Central memory CD8-positive, alpha-beta T cell (primary cell): ENCODE measurements at regions not wholly inside any gene's neighbourhood (a gene's known extent, or its start where the extent isn't known, plus 50 kb on each side); places are given as distances from the start of the nearest gene placed in this dataset.

Experiments used
- ATAC-seq: fragments of 150-1000 bp; cut with Tn5 transposase; replicated peaks from 2 replicates; pipeline ENCODE4 v1.10.0; 2022; ENCODE audit warnings: mild to moderate bottlenecking, moderate FRiP score, moderate number of reproducible peaks; ENCODE audit not compliant: poor library complexity, severe bottlenecking; ENCODE audit errors: extremely low read depth
- DNase-seq, 2 donors: peaks; one replicate each; pipeline ENCODE4 v3.0.0; 2021; ENCODE audit warnings: low spot score in 2 of 2
- H3K27ac Mint-ChIP-seq: one replicate; pipeline ENCODE4 v1.8.0; 2022; ENCODE audit warnings: low read depth, mild to moderate bottlenecking, moderate library complexity, mixed read lengths
- H3K27me3 Mint-ChIP-seq: one replicate; pipeline ENCODE4 v1.8.0; 2022; ENCODE audit warnings: mixed read lengths
- H3K36me3 Mint-ChIP-seq: one replicate; pipeline ENCODE4 v1.8.0; 2022; ENCODE audit warnings: mild to moderate bottlenecking, moderate library complexity, mixed read lengths; ENCODE audit not compliant: insufficient read depth
- H3K4me1 Mint-ChIP-seq: one replicate; pipeline ENCODE4 v1.8.0; 2022; ENCODE audit warnings: mixed read lengths
- H3K4me3 Mint-ChIP-seq: one replicate; pipeline ENCODE4 v1.8.0; 2022; ENCODE audit warnings: mild to moderate bottlenecking, moderate library complexity, mixed read lengths
- H3K9me3 Mint-ChIP-seq: one replicate; pipeline ENCODE4 v1.8.0; 2022; ENCODE audit warnings: mixed read lengths

DNA sequence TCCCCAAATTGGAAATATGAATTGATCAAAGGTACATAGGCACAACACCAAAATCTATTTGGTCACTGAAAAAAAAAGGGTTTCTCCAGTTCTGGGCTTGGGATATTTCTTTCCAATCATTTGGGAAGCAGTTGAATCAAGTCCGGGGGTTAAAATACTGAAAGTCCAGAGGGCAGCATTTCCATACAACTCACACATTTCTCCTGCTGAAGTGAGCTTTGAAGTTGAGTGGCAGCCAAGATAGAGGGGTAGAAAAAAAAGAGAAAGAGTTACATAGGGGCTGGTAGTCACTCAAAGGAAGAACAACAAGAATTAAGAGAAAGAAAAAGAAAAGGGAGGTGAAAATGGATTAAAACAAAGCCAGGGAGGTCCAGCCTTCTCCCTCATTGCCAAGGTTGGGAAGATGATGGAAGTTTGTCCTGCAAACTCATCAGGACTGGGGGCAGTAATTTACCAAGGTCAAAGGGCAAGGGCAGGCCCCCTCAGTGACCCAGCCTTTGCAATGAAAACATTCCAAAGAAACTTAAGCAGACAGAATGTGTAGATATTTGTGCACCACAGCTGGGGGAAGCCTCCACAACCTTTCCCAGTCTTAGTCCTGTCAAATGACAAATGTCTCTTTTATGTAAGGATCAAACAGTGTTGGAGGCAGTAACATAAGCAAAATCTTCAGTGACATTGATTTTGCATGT lies 525.3 kb upstream of the JARID2 start:
- no peak for ATAC-seq
- H3K36me3 Mint-ChIP-seq: no peaks in the 10 kb centered on the region
- no peak for DNase-seq
- H3K4me1 Mint-ChIP-seq: peaks cover 26% of the 10 kb centered on the region
- no peaks in the 10 kb centered on the region for H3K9me3 Mint-ChIP-seq
- H3K27ac Mint-ChIP-seq: peak overlapping the region; percentile 36
- H3K27me3 Mint-ChIP-seq: no peaks in the 10 kb centered on the region
- H3K4me3 Mint-ChIP-seq: no peak overlapping the region

DNA sequence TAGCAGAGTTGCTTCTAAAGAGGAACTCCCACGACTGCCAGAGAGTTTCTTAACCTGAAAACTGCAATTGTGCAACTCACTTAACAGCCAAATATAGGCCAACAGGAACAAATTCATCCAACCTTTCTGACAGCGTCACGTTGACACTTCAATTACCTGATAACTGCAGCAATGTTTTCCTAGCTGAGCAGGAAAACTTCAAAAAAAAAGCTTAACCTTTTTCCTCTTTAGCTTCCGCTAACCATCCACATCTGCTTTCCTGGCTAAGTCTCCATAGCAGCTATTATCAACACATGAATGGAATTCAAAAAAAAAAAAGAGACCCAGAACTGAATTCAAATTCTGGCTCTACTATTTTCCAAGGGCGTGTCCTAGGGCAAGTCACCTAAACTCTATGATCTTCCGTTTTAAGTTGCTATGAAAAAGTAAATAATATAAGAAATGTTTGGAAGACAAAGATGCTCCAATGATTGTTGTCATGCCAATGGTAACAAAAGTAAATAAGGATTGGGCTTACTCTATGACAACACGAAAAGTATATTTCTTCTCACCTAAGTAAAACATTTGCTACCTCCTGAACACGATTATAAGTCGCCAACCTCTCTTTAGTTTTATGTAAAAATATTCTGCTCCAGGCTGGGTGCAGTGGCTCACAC lies 524.6 kb upstream of the JARID2 start:
- Mint-ChIP-seq H3K4me1 (peaks cover 26% of the 10 kb centered on the region), H3K27ac (no peak overlapping the region), H3K4me3 (no peak overlapping the region), H3K9me3 (no peaks in the 10 kb centered on the region), H3K27me3 (no peaks in the 10 kb centered on the region), H3K36me3 (no peaks in the 10 kb centered on the region)
- ATAC-seq (no peak), DNase-seq (no peak)

DNA sequence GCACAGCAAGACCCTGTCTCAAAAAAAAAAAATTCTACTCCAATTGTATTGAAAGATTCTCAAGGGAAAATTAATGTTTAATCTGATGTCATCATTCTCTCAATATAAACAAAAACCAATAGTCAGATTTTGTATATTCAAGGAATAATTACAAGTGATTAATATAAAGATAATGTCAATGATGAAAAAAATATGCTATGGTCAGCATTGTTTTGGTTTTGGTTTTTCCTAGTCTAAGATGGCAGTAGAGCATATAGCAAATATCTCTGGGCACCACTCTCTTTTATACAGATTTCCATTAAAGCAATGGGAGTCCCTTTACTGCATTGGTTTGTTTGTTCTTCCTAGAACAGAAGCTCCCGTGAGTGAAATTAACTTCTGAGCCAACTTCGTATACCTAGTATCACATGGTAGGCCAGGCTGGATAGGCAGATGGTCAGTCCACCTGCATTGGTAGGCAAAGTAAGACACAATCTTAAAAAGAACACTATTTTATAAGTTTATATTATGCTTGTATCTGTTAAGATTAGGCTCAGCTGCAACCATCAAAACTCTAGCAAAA lies 523.8 kb upstream of the JARID2 start:
- Mint-ChIP-seq H3K27me3 (no peaks in the 10 kb centered on the region), H3K4me1 (peaks cover 20% of the 10 kb centered on the region), H3K36me3 (no peaks in the 10 kb centered on the region), H3K27ac (no peak overlapping the region), H3K9me3 (no peaks in the 10 kb centered on the region), H3K4me3 (no peak overlapping the region)
- DNase-seq (no peak), ATAC-seq (no peak)

DNA sequence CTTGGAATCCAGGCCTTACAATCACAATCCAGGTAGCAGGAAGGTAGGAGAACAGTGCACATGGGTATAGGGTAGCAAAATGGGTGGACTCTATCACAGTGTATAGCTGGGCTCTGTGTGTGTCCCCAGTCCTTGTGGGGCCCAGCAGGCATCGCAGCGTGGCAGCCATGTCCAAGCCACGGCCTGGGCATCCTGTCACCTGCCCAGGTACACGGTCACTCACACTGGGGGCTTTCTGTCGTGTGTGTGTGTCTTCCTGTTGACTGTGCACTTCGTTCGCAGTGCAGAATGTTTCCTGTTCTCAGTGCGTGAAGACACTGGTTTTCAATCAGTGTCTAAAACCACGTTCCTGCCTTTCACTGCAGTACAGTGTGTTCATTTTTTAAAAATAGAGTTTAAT lies 523.2 kb upstream of the JARID2 start:
- peaks cover 14% of the 10 kb centered on the region for H3K4me1 Mint-ChIP-seq
- ATAC-seq (no peak), DNase-seq (no peak)
- no peaks in the 10 kb centered on the region for H3K27me3 Mint-ChIP-seq
- H3K4me3 Mint-ChIP-seq: no peak overlapping the region
- no peak overlapping the region for H3K27ac Mint-ChIP-seq
- no peaks in the 10 kb centered on the region for H3K36me3 Mint-ChIP-seq
- no peaks in the 10 kb centered on the region for H3K9me3 Mint-ChIP-seq

DNA sequence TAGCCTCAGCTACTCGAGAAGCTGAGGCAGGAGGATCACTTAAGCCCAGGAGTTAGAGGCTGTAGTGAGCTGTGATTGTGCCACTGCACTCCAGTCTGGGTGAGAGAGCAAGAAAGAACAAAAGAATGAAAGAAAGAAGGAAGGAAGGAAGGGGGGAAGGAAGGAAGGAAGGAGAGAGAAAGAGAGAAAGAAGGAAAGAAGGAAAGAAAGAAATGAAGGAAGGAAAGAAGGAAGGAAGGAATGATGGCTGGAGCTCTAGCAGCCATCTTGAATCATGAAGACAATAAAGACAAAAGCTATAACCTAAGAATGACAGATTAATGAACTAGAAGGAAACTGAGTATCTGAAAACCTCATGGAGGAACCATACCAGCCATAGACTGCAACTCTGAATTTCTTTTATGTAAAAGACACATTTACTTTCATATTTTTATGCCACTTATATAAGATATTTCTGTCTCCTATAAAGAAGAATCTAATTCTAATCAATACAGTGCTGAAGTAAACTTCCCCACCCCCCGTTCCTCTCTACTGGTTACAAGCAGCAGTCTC lies 522.3 kb upstream of the JARID2 start:
- Mint-ChIP-seq H3K9me3 (no peaks in the 10 kb centered on the region), H3K36me3 (no peaks in the 10 kb centered on the region), H3K4me1 (peaks cover 12% of the 10 kb centered on the region), H3K4me3 (no peak overlapping the region), H3K27me3 (no peaks in the 10 kb centered on the region), H3K27ac (peak overlapping the region; percentile 3)
- ATAC-seq: no peak
- DNase-seq: no peak

DNA sequence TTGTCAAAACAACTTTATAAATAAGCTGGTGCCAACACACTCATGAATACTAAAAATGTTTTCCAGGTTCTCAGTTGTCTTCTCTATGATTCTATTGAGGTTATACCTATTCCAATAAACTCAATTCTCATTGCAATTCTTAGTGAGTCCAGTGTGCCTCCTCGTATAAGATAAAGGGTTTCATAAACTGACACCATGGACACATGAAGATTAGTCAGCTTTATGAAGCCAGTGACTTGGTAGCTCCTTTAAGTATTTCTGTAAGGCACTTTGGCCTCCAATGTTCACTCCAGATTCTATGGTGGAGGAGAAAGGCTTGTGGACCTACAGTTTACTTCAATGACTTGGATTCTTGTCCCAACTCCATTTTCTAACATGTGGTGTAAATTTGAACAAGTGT lies 521.3 kb upstream of the JARID2 start:
- no peak for DNase-seq
- Mint-ChIP-seq H3K27me3 (no peaks in the 10 kb centered on the region), H3K4me1 (peaks cover 12% of the 10 kb centered on the region), H3K36me3 (no peaks in the 10 kb centered on the region), H3K9me3 (no peaks in the 10 kb centered on the region), H3K27ac (no peak overlapping the region), H3K4me3 (no peak overlapping the region)
- ATAC-seq: no peak

DNA sequence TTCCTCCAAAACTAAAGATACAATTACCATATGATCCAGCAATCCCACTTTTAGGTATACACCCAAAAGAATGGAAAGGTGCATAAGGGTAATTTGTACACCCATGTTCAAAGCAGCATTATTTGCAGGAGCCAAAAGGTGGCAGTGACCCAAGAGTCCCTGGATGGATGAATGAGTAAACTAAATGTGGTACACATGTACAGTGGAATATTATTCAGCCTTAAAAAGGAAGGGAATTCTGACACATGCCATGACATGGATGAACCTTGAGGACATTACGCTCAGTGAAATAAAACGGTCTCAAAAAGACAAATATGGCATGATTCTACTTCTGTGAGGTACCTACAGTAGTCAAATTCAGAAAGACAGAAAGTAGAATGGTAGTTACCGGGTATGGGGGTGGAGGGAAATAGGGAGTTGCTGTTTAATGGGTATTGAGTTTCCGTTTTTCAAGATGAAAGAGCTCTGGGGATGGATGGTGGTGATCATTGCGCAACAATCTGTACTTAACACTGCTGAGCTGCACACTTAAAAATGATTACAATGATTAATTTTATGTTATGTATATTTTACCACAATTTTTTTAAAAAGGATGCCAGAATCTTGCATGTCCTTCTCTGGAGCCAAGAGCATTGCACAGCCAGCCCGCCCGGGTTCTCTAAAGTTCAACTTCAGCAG lies 518.9 kb upstream of the JARID2 start:
- ATAC-seq (no peak), DNase-seq (no peak)
- no peaks in the 10 kb centered on the region for H3K27me3 Mint-ChIP-seq
- no peak overlapping the region for H3K27ac Mint-ChIP-seq
- H3K4me3 Mint-ChIP-seq: no peak overlapping the region
- peaks cover 17% of the 10 kb centered on the region for H3K4me1 Mint-ChIP-seq
- H3K9me3 Mint-ChIP-seq: no peaks in the 10 kb centered on the region
- no peaks in the 10 kb centered on the region for H3K36me3 Mint-ChIP-seq

DNA sequence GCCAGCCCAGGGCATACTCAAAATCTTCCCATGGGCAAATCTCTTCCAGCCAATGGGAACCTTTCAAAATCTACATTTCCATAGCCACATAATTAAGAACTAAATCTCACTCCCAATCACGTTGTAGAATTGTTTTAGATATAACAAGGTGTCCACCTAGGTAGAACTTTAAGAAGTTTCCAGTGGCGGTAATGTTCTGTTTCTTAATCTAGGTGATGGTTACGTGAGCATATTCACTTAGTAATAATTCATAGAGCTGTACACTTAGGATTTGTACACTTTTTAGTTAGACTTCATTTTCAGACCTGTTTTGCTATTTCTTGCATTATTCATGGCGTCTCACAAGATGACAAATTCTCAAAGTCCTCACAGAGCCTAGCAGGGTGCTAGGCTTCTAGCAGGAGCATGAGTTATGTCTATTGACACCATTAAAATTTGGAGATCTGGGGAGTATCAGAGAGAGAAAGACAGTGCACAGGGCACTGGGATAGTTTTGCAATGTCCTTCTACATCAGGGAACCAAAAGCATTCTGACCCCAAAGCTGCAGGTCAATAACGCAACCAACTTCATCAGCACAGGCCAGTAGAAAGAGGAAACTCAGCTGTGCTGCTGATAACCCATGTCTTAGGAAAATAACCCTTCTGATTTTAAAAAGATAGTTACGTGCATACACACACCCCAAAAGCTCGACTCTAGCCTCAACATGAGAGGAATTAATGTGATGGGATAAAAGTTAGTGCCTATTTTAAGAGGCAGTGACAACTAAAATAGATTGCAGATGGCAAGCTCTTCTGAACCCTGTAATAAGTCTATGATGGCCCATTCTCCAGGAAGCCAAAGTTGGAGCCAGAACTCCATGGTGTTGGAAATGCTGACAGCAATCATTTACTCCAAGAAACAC lies 518.1 kb upstream of the JARID2 start:
- Mint-ChIP-seq H3K27me3 (no peaks in the 10 kb centered on the region), H3K4me1 (peaks cover 20% of the 10 kb centered on the region), H3K36me3 (no peaks in the 10 kb centered on the region), H3K27ac (no peak overlapping the region), H3K4me3 (no peak overlapping the region), H3K9me3 (no peaks in the 10 kb centered on the region)
- DNase-seq (no peak), ATAC-seq (no peak)

DNA sequence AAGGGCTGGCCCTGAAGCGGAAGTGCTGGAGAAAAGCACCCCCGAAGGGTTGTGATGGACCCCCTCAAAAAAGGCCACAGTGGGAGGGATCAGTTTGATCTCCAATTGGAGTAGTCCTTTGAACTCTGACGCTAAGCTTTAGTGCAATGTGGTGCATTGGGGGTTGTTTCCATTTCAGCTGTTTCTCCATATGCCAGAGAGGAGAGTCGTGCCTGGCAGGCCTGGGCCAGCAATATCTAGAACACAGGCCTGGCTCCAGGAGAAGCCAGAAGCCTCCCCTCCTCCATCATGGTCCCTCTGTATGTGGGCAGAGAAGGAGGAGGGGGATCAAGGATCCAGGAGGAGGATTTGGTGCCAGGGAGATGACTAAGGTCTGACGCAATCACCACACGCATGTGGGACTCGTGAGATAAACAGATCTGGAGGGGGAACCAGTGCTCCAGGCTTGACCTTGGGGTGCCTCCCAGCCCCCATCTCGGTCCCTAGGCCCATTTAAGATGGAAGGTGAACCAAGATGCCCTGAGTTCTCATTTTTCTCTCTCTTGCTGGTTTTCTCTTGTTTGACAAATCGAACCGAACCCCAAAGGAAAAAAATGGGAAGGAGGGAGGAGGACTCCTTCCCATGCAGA lies 517.4 kb upstream of the JARID2 start:
- H3K27ac Mint-ChIP-seq: no peak overlapping the region
- H3K4me3 Mint-ChIP-seq: no peak overlapping the region
- peaks cover 21% of the 10 kb centered on the region for H3K4me1 Mint-ChIP-seq
- ATAC-seq (no peak), DNase-seq (no peak)
- no peaks in the 10 kb centered on the region for H3K27me3 Mint-ChIP-seq
- no peaks in the 10 kb centered on the region for H3K36me3 Mint-ChIP-seq
- H3K9me3 Mint-ChIP-seq: no peaks in the 10 kb centered on the region

DNA sequence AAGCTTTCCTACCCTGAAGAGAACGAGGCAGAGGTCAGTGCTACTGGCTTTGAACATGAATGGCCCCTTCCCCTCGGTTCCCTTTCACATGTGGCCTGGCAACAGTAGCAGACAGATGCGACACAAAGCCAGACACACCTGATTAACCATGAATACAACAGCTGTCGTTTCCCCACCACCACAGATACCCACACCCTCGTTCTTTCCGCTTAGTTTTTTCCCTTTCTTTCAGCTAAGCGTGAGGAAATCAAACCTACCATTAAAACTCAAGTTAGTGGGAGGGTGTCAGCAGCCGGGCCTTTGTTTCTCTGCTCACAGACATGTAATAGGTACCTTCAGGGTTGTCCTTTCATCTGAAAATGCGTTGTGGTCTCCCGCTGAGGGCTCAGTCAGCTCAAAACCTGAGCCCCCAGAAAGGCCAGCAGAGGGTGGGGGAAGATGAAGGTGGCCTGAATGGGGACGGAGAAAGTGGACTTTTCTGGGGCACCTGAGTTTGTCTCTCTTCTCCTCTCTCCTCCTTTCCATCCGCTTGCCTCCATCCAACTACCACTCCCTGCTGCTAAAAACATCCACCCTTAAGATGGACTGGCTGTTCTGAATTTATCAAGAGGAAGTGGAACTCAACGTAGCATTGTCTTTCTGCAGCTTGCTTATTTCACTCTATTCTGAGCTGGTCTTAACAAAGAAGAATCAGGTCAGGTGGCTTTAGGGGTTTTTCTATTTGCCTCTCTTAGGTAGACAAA lies 516.6 kb upstream of the JARID2 start:
- Mint-ChIP-seq H3K36me3 (no peaks in the 10 kb centered on the region), H3K4me3 (no peak overlapping the region), H3K9me3 (peaks cover 5% of the 10 kb centered on the region), H3K4me1 (peaks cover 27% of the 10 kb centered on the region), H3K27ac (no peak overlapping the region), H3K27me3 (no peaks in the 10 kb centered on the region)
- no peak for DNase-seq
- peak; percentile 16 for ATAC-seq

DNA sequence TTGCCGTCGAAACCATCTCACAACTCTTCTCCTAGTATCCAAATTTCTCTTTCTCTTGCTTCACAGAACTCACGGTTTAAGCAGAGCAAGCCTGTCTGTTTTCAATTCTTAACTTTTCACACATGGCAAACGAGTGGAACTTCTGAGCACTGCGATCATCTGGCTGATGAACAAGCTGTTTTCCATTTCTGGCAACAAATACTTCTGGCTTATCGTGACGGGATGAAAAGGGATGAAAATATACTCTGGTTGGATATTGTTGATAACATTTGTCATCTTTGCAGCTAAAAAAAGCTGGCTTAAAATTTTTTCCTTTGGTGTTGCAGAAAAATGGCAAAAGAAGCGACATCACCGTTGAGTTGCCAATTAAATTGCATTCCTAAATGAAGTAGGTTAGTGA lies 515.2 kb upstream of the JARID2 start:
- no peak overlapping the region for H3K4me3 Mint-ChIP-seq
- H3K27me3 Mint-ChIP-seq: no peaks in the 10 kb centered on the region
- no peak for ATAC-seq
- H3K9me3 Mint-ChIP-seq: peaks cover 8% of the 10 kb centered on the region
- H3K36me3 Mint-ChIP-seq: no peaks in the 10 kb centered on the region
- no peak for DNase-seq
- peaks cover 37% of the 10 kb centered on the region for H3K4me1 Mint-ChIP-seq
- no peak overlapping the region for H3K27ac Mint-ChIP-seq
